Neural cell (in vitro differentiated cells): ENCODE measurements at regions not wholly inside any gene's neighbourhood (a gene's known extent, or its start where the extent isn't known, plus 50 kb on each side); places are given as distances from the start of the nearest gene placed in this dataset.

ENCODE experiments used
- H2AFZ ChIP-seq: fragments of 200-600, 300-800 bp; sonication (generic), shearing (Covaris generic); 2 replicates; pipeline ENCODE4 v1.6.0; 2014; ENCODE audit warnings: low read depth, mild to moderate bottlenecking, antibody characterized with exemption, low read length, moderate library complexity
- H3F3A ChIP-seq: fragments of 200-600 bp; shearing (Covaris generic); 2 replicates; pipeline ENCODE4 v1.6.1; 2016; ENCODE audit warnings: mild to moderate bottlenecking, moderate library complexity, mixed read lengths, antibody characterized with exemption, low read length; ENCODE audit not compliant: insufficient read depth, poor library complexity, severe bottlenecking
- H3K27ac ChIP-seq: fragments of 200-600, 300-800 bp; sonication (generic), shearing (Covaris generic); 2 replicates; pipeline ENCODE4 v1.5.1; 2014; ENCODE audit warnings: mild to moderate bottlenecking, low read length, moderate library complexity
- H3K27me3 ChIP-seq: fragments of 300-800, 200-600 bp; sonication (generic), shearing (Covaris generic); 2 replicates; pipeline ENCODE4 v1.6.0; 2014; ENCODE audit warnings: mild to moderate bottlenecking, low read depth, low read length, moderate library complexity; ENCODE audit not compliant: insufficient read depth
- H3K36me3 ChIP-seq: fragments of 300-800, 200-600 bp; sonication (generic), shearing (Covaris generic); 2 replicates; pipeline ENCODE4 v1.5.1; 2014; ENCODE audit warnings: mild to moderate bottlenecking, antibody characterized with exemption, low read length, moderate library complexity; ENCODE audit not compliant: insufficient read depth
- H3K4me2 ChIP-seq: fragments of 300-800, 200-600 bp; sonication (generic), shearing (Covaris generic); 2 replicates; pipeline ENCODE4 v1.6.0; 2014; ENCODE audit warnings: mild to moderate bottlenecking, low read length
- H3K4me3 ChIP-seq: fragments of 300-800, 200-600 bp; sonication (generic), shearing (Covaris generic); 2 replicates; pipeline ENCODE4 v1.5.1; 2014; ENCODE audit warnings: mild to moderate bottlenecking, low read length, moderate library complexity
- H3K79me2 ChIP-seq: fragments of 200-600 bp; shearing (Covaris generic); replicated peaks from 2 replicates; pipeline ENCODE4 v1.6.0; 2014; ENCODE audit warnings: mild to moderate bottlenecking, low read length, moderate library complexity; ENCODE audit not compliant: insufficient read depth
- H3K9ac ChIP-seq: fragments of 300-800, 200-600 bp; sonication (generic), shearing (Covaris generic); 2 replicates; pipeline ENCODE4 v1.6.1; 2016; ENCODE audit warnings: mild to moderate bottlenecking, low read length, mixed read lengths
- H3K9me2 ChIP-seq: fragments of 200-600 bp; shearing (Covaris generic); 2 replicates; pipeline ENCODE4 v1.6.1; 2016; ENCODE audit warnings: mild to moderate bottlenecking, low read length, mixed read lengths; ENCODE audit not compliant: insufficient read depth
- H3K9me3 ChIP-seq: fragments of 200-600, 300-800 bp; sonication (generic), shearing (Covaris generic); 2 replicates; pipeline ENCODE4 v1.6.1; 2016; ENCODE audit warnings: mild to moderate bottlenecking, mixed run types, low read length, moderate library complexity, mixed read lengths
- H4K20me1 ChIP-seq: fragments of 200-600 bp; shearing (Covaris generic); 2 replicates; pipeline ENCODE4 v1.6.1; 2016; ENCODE audit warnings: mild to moderate bottlenecking, mixed run types; ENCODE audit not compliant: insufficient read depth
- CTCF ChIP-seq: fragments of 450-650 bp; IDR thresholded peaks from 2 replicates; pipeline ENCODE4 v1.5.1; 2014; ENCODE audit warnings: antibody characterized with exemption, mild to moderate bottlenecking, moderate library complexity; ENCODE audit not compliant: poor library complexity, severe bottlenecking
- EP300 ChIP-seq: fragments of 450-650 bp; conservative IDR thresholded peaks from 2 replicates; pipeline ENCODE4 v1.6.1; 2014; ENCODE audit warnings: antibody characterized with exemption, mild to moderate bottlenecking, moderate library complexity; ENCODE audit not compliant: poor library complexity, severe bottlenecking
- EZH2 ChIP-seq: fragments of 200-600, 300-800 bp; shearing (Covaris generic), sonication (generic); IDR thresholded peaks from 2 replicates; pipeline ENCODE4 v1.6.1; 2014; ENCODE audit warnings: antibody characterized with exemption, low read length, borderline replicate concordance, mild to moderate bottlenecking; ENCODE audit not compliant: insufficient read depth, poor library complexity, severe bottlenecking
- MXI1 ChIP-seq: fragments of 450-650 bp; conservative IDR thresholded peaks from 2 replicates; pipeline ENCODE4 v1.6.1; 2014; ENCODE audit warnings: antibody characterized with exemption, mild to moderate bottlenecking; ENCODE audit not compliant: poor library complexity, severe bottlenecking
- POLR2AphosphoS5 ChIP-seq: IDR thresholded peaks from 2 replicates; pipeline ENCODE4 v1.6.1; 2012
- RAD21 ChIP-seq: fragments of 450-650 bp; conservative IDR thresholded peaks from 2 replicates; pipeline ENCODE4 v1.6.1; 2014; ENCODE audit warnings: antibody characterized with exemption, mild to moderate bottlenecking, moderate library complexity
- SMC3 ChIP-seq: fragments of 450-650 bp; conservative IDR thresholded peaks from 2 replicates; pipeline ENCODE4 v1.6.1; 2014; ENCODE audit warnings: antibody characterized with exemption, mild to moderate bottlenecking, moderate library complexity; ENCODE audit not compliant: poor library complexity
- TAF1 ChIP-seq: IDR thresholded peaks from 2 replicates; pipeline ENCODE4 v1.6.1; 2012; ENCODE audit warnings: low read depth
- TF ChIP-seq, protein P1 (sequence below): IDR thresholded peaks from 2 replicates; pipeline ENCODE4 v1.6.1; 2012; ENCODE audit warnings: borderline replicate concordance

DNA sequence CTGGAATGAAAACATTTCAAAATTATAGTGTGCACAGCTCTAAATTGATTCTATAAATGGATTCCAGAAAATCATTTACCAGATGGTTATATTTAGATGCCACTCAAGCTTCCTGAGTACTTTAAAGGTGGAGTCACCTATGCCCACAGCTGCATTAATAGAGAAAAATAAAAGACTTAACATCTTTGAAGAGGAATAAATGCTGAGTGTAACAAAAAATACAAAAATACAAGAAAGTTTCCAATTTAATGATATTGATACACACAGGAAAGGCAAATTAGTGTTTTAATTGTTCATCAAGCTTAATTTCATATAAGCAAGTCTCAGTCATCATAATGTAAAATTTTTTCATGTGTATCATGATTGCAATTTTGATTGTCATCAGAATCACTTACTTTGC lies 89.5 kb upstream of the MANEA start:
- Histone ChIP-seq H2AFZ (no peak overlapping the region), H3K9ac (no peak overlapping the region), H3K27me3 (no peaks in the 10 kb centered on the region), H4K20me1 (no peaks in the 10 kb centered on the region), H3F3A (no peaks in the 10 kb centered on the region), H3K79me2 (no peaks in the 10 kb centered on the region), H3K9me2 (no peaks in the 10 kb centered on the region), H3K36me3 (no peaks in the 10 kb centered on the region), H3K27ac (no peak overlapping the region), H3K4me3 (no peak overlapping the region), H3K9me3 (no peaks in the 10 kb centered on the region), H3K4me2 (no peak overlapping the region)
- TF ChIP-seq TAF1 (no peak), RAD21 (no peak), CTCF (no peak), MXI1 (no peak), SMC3 (no peak), EP300 (no peak), EZH2 (no peak), POLR2AphosphoS5 (no peak)
- TF ChIP-seq, protein P1, sequence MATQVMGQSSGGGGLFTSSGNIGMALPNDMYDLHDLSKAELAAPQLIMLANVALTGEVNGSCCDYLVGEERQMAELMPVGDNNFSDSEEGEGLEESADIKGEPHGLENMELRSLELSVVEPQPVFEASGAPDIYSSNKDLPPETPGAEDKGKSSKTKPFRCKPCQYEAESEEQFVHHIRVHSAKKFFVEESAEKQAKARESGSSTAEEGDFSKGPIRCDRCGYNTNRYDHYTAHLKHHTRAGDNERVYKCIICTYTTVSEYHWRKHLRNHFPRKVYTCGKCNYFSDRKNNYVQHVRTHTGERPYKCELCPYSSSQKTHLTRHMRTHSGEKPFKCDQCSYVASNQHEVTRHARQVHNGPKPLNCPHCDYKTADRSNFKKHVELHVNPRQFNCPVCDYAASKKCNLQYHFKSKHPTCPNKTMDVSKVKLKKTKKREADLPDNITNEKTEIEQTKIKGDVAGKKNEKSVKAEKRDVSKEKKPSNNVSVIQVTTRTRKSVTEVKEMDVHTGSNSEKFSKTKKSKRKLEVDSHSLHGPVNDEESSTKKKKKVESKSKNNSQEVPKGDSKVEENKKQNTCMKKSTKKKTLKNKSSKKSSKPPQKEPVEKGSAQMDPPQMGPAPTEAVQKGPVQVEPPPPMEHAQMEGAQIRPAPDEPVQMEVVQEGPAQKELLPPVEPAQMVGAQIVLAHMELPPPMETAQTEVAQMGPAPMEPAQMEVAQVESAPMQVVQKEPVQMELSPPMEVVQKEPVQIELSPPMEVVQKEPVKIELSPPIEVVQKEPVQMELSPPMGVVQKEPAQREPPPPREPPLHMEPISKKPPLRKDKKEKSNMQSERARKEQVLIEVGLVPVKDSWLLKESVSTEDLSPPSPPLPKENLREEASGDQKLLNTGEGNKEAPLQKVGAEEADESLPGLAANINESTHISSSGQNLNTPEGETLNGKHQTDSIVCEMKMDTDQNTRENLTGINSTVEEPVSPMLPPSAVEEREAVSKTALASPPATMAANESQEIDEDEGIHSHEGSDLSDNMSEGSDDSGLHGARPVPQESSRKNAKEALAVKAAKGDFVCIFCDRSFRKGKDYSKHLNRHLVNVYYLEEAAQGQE, result no peak

DNA sequence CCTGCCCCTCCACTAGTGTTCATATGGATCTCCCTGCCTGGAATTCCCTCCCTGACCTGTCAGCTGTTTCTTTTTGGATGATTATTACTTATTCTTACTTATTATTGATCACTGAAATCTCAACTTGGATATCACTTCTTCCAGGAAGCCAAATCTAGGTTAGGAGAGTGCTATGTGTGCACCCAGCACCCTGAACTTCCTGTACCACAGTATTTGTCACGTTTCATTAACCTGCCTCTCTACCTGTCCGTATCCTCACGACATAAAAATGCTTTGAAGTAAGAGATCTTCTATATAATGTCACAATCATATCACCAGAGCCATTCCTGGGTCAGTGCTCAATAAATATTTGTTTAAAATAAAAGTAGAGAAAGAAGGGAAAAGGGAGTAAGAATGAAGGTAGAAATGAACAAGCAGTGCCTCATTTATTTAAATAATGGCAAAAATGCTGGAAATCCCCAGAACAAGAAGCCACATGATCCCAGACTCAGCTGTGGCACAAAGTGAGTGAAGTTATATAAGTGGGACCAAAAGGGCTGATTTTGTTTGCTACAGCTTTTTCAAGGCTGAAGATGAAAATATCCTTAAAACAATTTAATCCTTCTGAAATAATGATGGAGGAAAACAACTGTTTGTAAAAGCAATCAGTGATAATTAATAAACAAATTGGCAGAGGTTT lies 88.0 kb upstream of the MANEA start:
- no peaks in the 10 kb centered on the region for H3K27me3 ChIP-seq
- H4K20me1 ChIP-seq, result no peaks in the 10 kb centered on the region
- H3K9ac ChIP-seq, result no peak overlapping the region
- no peaks in the 10 kb centered on the region for H3K79me2 ChIP-seq
- no peaks in the 10 kb centered on the region for H3K9me3 ChIP-seq
- no peaks in the 10 kb centered on the region for H3K9me2 ChIP-seq
- H3K27ac ChIP-seq, result no peak overlapping the region
- H3F3A ChIP-seq, result no peaks in the 10 kb centered on the region
- H3K4me3 ChIP-seq, result no peak overlapping the region
- no peak for TF ChIP-seq EZH2
- TF ChIP-seq EP300, result no peak
- TF ChIP-seq CTCF, result no peak
- TF ChIP-seq SMC3, result no peak
- TF ChIP-seq, protein P1, result no peak
- TF ChIP-seq TAF1, result no peak
- no peak for TF ChIP-seq MXI1
- TF ChIP-seq POLR2AphosphoS5, result no peak
- no peak for TF ChIP-seq RAD21
- H3K36me3 ChIP-seq, result no peaks in the 10 kb centered on the region
- H2AFZ ChIP-seq, result no peak overlapping the region
- no peak overlapping the region for H3K4me2 ChIP-seq
